ENCODE measurements at regions not wholly inside any gene's neighbourhood (a gene's known extent, or its start where the extent isn't known, plus 50 kb on each side); places are given as distances from the start of the nearest gene placed in this dataset.

DNA sequence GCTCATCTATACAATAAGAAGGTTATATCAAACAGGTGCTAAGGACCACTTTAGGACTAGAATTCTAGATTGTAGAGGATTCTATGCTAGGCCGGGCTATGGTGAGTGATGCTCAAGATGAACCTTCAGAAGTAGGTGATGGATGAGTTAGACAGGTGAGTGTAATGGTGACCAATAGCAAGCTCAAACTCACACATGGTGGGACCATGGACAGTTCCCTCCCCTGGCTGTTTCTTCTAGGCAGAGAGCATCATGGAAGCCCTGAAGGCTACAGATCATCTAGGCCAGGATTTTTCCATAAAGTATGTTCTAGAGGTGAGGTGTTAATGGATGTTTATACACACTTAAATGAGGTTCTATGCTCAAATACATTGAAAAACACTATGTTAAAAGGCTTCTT, 162.2 kb upstream of the WDR11 start:
- TF ChIP-seq, protein P1, sequence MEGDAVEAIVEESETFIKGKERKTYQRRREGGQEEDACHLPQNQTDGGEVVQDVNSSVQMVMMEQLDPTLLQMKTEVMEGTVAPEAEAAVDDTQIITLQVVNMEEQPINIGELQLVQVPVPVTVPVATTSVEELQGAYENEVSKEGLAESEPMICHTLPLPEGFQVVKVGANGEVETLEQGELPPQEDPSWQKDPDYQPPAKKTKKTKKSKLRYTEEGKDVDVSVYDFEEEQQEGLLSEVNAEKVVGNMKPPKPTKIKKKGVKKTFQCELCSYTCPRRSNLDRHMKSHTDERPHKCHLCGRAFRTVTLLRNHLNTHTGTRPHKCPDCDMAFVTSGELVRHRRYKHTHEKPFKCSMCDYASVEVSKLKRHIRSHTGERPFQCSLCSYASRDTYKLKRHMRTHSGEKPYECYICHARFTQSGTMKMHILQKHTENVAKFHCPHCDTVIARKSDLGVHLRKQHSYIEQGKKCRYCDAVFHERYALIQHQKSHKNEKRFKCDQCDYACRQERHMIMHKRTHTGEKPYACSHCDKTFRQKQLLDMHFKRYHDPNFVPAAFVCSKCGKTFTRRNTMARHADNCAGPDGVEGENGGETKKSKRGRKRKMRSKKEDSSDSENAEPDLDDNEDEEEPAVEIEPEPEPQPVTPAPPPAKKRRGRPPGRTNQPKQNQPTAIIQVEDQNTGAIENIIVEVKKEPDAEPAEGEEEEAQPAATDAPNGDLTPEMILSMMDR (IDR thresholded peaks at IDR 0.05), result no peak
- TF ChIP-seq POLR2A (IDR thresholded peaks at IDR 0.05), result no peak

Data from esophagus squamous epithelium (tissue), 4 donors.